ENCODE measurements at regions not wholly inside any gene's neighbourhood (a gene's known extent, or its start where the extent isn't known, plus 50 kb on each side); places are given as distances from the start of the nearest gene placed in this dataset.

GRCh38 chr11:101279728-101280127, 150.1 kb upstream of the PGR start:
- no peaks in the 10 kb centered on the region for H3K27me3 Mint-ChIP-seq (ENCODE audit: low read depth in 3 of 3)
- peaks cover 0 to 11% of the 10 kb centered on the region in 2 donors for H3K9me3 ChIP-seq (replicated peaks in 1 of 2; ENCODE audit: control insufficient read depth in 1 of 2, insufficient read depth in 1 of 2, low read length in 2 of 2)
- intact Hi-C loops (cut with micrococcal nuclease) = no loop called here
- H3K4me1 ChIP-seq (ENCODE audit: control insufficient read depth in 1 of 2, insufficient read depth in 2 of 2, low read length in 2 of 2) = no peaks in the 10 kb centered on the region
- H3K36me3 ChIP-seq (replicated peaks in 1 of 2; ENCODE audit: control insufficient read depth in 1 of 2, insufficient read depth in 2 of 2, low read length in 2 of 2) = no peaks in the 10 kb centered on the region
- WGBS (ENCODE audit: insufficient coverage) = no CpG with 5 or more reads among the region's 1 CpG
- H2AFZ ChIP-seq (ENCODE audit: insufficient read depth, low read depth, low read length, poor library complexity, severe bottlenecking) = no peak overlapping the region
- H3K27ac ChIP-seq (ENCODE audit: low read depth in 1 of 2, low read length in 2 of 2) = no peak overlapping the region
- H3K27me3 ChIP-seq (ENCODE audit: control insufficient read depth in 2 of 2, insufficient read depth in 2 of 2, low read length in 2 of 2) = no peaks in the 10 kb centered on the region
- no peaks in the 10 kb centered on the region for H3K4me1 Mint-ChIP-seq
- H3K79me2 ChIP-seq (ENCODE audit: insufficient read depth, low read length) = no peaks in the 10 kb centered on the region
- TF ChIP-seq CTCF (IDR thresholded peaks at IDR 0.05) = no peak
- no peaks in the 10 kb centered on the region for H3K36me3 Mint-ChIP-seq
- H3K4me2 ChIP-seq (replicated peaks; ENCODE audit: extremely low read depth, low read length, poor library complexity, severe bottlenecking) = no peak overlapping the region
- H3K27ac Mint-ChIP-seq = no peak overlapping the region
- H3K4me3 ChIP-seq (replicated peaks in 1 of 3; ENCODE audit: low read depth in 2 of 3, low read length in 3 of 3) = no peak overlapping the region
- H3K4me3 Mint-ChIP-seq = no peak overlapping the region
- DNase-seq = no peak
- no peaks in the 10 kb centered on the region for H4K20me1 ChIP-seq (ENCODE audit: insufficient read depth, low read length)
- no peak overlapping the region for H3K9ac ChIP-seq (ENCODE audit: insufficient read depth, low read length, poor library complexity, severe bottlenecking)
- H3K9me3 Mint-ChIP-seq = peaks cover 0 to 11% (median 2%) of the 10 kb centered on the region in 7 donors

- no peak overlapping the region for H2AFZ ChIP-seq (ENCODE audit: insufficient read depth, low read depth, low read length, poor library complexity, severe bottlenecking)
- peaks cover 0 to 14% of the 10 kb centered on the region in 2 donors for H3K9me3 ChIP-seq (replicated peaks in 1 of 2; ENCODE audit: control insufficient read depth in 1 of 2, insufficient read depth in 1 of 2, low read length in 2 of 2)
- H3K27me3 ChIP-seq (ENCODE audit: control insufficient read depth in 2 of 2, insufficient read depth in 2 of 2, low read length in 2 of 2) = no peaks in the 10 kb centered on the region
- Mint-ChIP-seq H3K36me3 (no peaks in the 10 kb centered on the region), H3K9me3 (peaks cover 0 to 14% (median 2%) of the 10 kb centered on the region in 7 donors), H3K4me3 (no peak overlapping the region), H3K27me3 (ENCODE audit: low read depth in 3 of 3) (no peaks in the 10 kb centered on the region), H3K27ac (no peak overlapping the region), H3K4me1 (no peaks in the 10 kb centered on the region)
- H4K20me1 ChIP-seq (ENCODE audit: insufficient read depth, low read length) = no peaks in the 10 kb centered on the region
- intact Hi-C loops (cut with micrococcal nuclease) = no loop called here
- H3K4me3 ChIP-seq (replicated peaks in 1 of 3; ENCODE audit: low read depth in 2 of 3, low read length in 3 of 3) = no peak overlapping the region
- H3K4me1 ChIP-seq (ENCODE audit: control insufficient read depth in 1 of 2, insufficient read depth in 2 of 2, low read length in 2 of 2) = no peaks in the 10 kb centered on the region
- H3K27ac ChIP-seq (ENCODE audit: low read depth in 1 of 2, low read length in 2 of 2) = no peak overlapping the region
- DNase-seq = no peak
- TF ChIP-seq CTCF (IDR thresholded peaks at IDR 0.05) = no peak
- no peaks in the 10 kb centered on the region for H3K36me3 ChIP-seq (replicated peaks in 1 of 2; ENCODE audit: control insufficient read depth in 1 of 2, insufficient read depth in 2 of 2, low read length in 2 of 2)
- H3K9ac ChIP-seq (ENCODE audit: insufficient read depth, low read length, poor library complexity, severe bottlenecking) = no peak overlapping the region
- no peaks in the 10 kb centered on the region for H3K79me2 ChIP-seq (ENCODE audit: insufficient read depth, low read length)
- no peak overlapping the region for H3K4me2 ChIP-seq (replicated peaks; ENCODE audit: extremely low read depth, low read length, poor library complexity, severe bottlenecking)
Measured at GRCh38 chr11:101278286-101278685, 148.7 kb upstream of the PGR start.
